Esophagus muscularis mucosa (tissue), 3 donors: ENCODE measurements at regions not wholly inside any gene's neighbourhood (a gene's known extent, or its start where the extent isn't known, plus 50 kb on each side); places are given as distances from the start of the nearest gene placed in this dataset.

ENCODE experiments used
- CTCF ChIP-seq, 3 experiments: fragments of 200-600 bp in 2 of 3; fragments of 450-650 bp in 1 of 3; sonication (generic) in 2 of 3; IDR thresholded peaks; one replicate each; pipeline ENCODE4 v1.5.1; 2017 to 2019; ENCODE audit warnings: antibody characterized with exemption in 3 of 3, mild to moderate bottlenecking in 2 of 3, moderate library complexity in 1 of 3
- POLR2AphosphoS5 ChIP-seq, 2 donors: sonication (generic); formaldehyde crosslinking; IDR thresholded peaks; one replicate each; pipeline ENCODE4 v1.6.1; 2017; ENCODE audit warnings: antibody characterized with exemption in 2 of 2

- no peak for TF ChIP-seq POLR2AphosphoS5 (IDR thresholded peaks at IDR 0.05)
- TF ChIP-seq CTCF (IDR thresholded peaks at IDR 0.05), result no peak
Measured at GRCh38 chr18:78376046-78376445, 603.6 kb upstream of the SALL3 start.
